K562 (cell line): ENCODE measurements at regions not wholly inside any gene's neighbourhood (a gene's known extent, or its start where the extent isn't known, plus 50 kb on each side); places are given as distances from the start of the nearest gene placed in this dataset.

Experiments used
- ATAC-seq: fragments of 200-7000 bp; cut with Tn5 transposase; 3 replicates; pipeline ENCODE4 v1.9.1; 2020; ENCODE audit warnings: moderate library complexity
- BruUV-seq: library from RNA; stranded (reverse); fragments of 400-500 nt; replicated peaks from 2 replicates; lab custom pipeline; 2021; lab: Mats Ljungman, UMichigan
- CTCF ChIA-PET: fragments of 300-600 bp; formaldehyde crosslinking; extraction: SDS; loops from one replicate; lab custom pipeline; 2021; ENCODE audit warnings: low intra/inter-chr PET ratio; lab: Yijun Ruan, JAX
- POLR2A ChIA-PET: fragments of 300-600, 350-650 bp; sonication (Branson Sonifier 250); formaldehyde crosslinking; extraction: SDS; loops from one replicate; lab custom pipeline; 2021; ENCODE audit warnings: antibody characterized with exemption, inconsistent platforms; lab: Yijun Ruan, JAX
- DNase-seq, 4 experiments: peaks; one replicate each; pipeline versions ENCODE4 v3.0.0 to v3.0.0-alpha.2; 2011 to 2018; ENCODE audit warnings: low spot score in 3 of 4, mixed read lengths in 3 of 4; ENCODE audit errors: extremely low read depth in 1 of 4
- FAIRE-seq: peaks from 2 replicates; lab custom pipeline; 2011; peaks lifted over from hg19 to GRCh38; lab: Jason Lieb, UNC
- H2AFZ ChIP-seq: 2 replicates; pipeline ENCODE4 v1.6.0; 2011; ENCODE audit warnings: low read depth, low read length, control low read depth, inconsistent platforms
- H3K27ac ChIP-seq: fragments of 200-600 bp; 3 replicates; pipeline ENCODE4 v1.8.0; 2011; ENCODE audit warnings: low read depth, mild to moderate bottlenecking, control low read depth, inconsistent platforms, low read length, moderate library complexity, mixed read lengths; ENCODE audit errors: extremely low read depth
- H3K27me3 ChIP-seq, 2 experiments: fragments of 300-600 bp in 1 of 2; 2 replicates in 1 of 2; 3 replicates in 1 of 2; pipeline versions ENCODE4 v1.6.0 to v1.8.0; 2011; ENCODE audit warnings: inconsistent platforms in 2 of 2, low read length in 2 of 2, mild to moderate bottlenecking in 1 of 2, mixed read lengths in 1 of 2, moderate library complexity in 1 of 2; ENCODE audit not compliant: control insufficient read depth in 2 of 2, insufficient read depth in 2 of 2
- H3K36me3 ChIP-seq: fragments of 300-600 bp; 3 replicates; pipeline ENCODE4 v1.8.0; 2011; ENCODE audit warnings: mild to moderate bottlenecking, low read length, inconsistent platforms; ENCODE audit not compliant: control insufficient read depth, insufficient read depth
- H3K4me1 ChIP-seq, 2 experiments: fragments of 200-600 bp in 1 of 2; replicated peaks in 1 of 2; 2 replicates in 1 of 2; 3 replicates in 1 of 2; pipeline versions ENCODE4 v1.5.1 to v1.8.0; 2011; ENCODE audit warnings: inconsistent platforms in 2 of 2, low read length in 2 of 2, mild to moderate bottlenecking in 1 of 2, mixed read lengths in 1 of 2, moderate library complexity in 1 of 2; ENCODE audit not compliant: control insufficient read depth in 2 of 2, insufficient read depth in 2 of 2
- H3K4me2 ChIP-seq: 2 replicates; pipeline ENCODE4 v1.6.1; 2011; ENCODE audit warnings: low read length, control low read depth, inconsistent platforms, mixed read lengths; ENCODE audit not compliant: insufficient read depth
- H3K4me3 ChIP-seq: fragments of 200-600 bp; sonication (generic), shearing (Covaris generic); 2 replicates; pipeline ENCODE4 v1.5.1; 2016; ENCODE audit warnings: control low read depth, inconsistent platforms
- H3K79me2 ChIP-seq: fragments of 200-600 bp; 3 replicates; pipeline ENCODE4 v1.8.0; 2011; ENCODE audit warnings: low read length, inconsistent platforms; ENCODE audit not compliant: control insufficient read depth, insufficient read depth
- H3K9ac ChIP-seq, 2 experiments: 2 replicates each; pipeline versions ENCODE4 v1.6.0 to v1.6.1; 2011; ENCODE audit warnings: low read depth in 2 of 2, low read length in 2 of 2, control low read depth in 1 of 2, inconsistent platforms in 1 of 2, mild to moderate bottlenecking in 1 of 2, mixed read lengths in 1 of 2; ENCODE audit not compliant: insufficient read depth in 1 of 2
- H3K9me1 ChIP-seq: one replicate; pipeline ENCODE4 v1.6.0; 2011; ENCODE audit warnings: inconsistent platforms, mild to moderate bottlenecking, low read length, moderate library complexity; ENCODE audit not compliant: control insufficient read depth, insufficient read depth
- H3K9me3 ChIP-seq: replicated peaks from 2 replicates; pipeline ENCODE4 v1.5.1; 2011; ENCODE audit warnings: low read depth, low read length, inconsistent platforms; ENCODE audit not compliant: control insufficient read depth, insufficient read depth
- H4K20me1 ChIP-seq: replicated peaks from 2 replicates; pipeline ENCODE4 v1.6.1; 2011; ENCODE audit warnings: low read length, inconsistent platforms, mixed read lengths; ENCODE audit not compliant: control insufficient read depth, insufficient read depth
- EHMT2 ChIP-seq: fragments of 450-650 bp; IDR thresholded peaks from 2 replicates; pipeline ENCODE4 v1.6.1; 2018; ENCODE audit warnings: antibody characterized with exemption
- MAZ ChIP-seq, 2 experiments: fragments of 450-650 bp in 1 of 2; sonication (generic) in 1 of 2; formaldehyde crosslinking; IDR thresholded peaks in 1 of 2; conservative IDR thresholded peaks in 1 of 2; 2 replicates each; pipeline versions ENCODE4 v1.4.0 to v1.5.0; 2020; ENCODE audit warnings: mild to moderate bottlenecking in 1 of 2, missing genetic modification reagents in 1 of 2
- MBD2 ChIP-seq: sonication (generic); IDR thresholded peaks from 2 replicates; pipeline ENCODE4 v1.6.1; 2016; ENCODE audit warnings: low read depth, borderline replicate concordance
- MIER1 ChIP-seq: fragments of 450-650 bp; IDR thresholded peaks from 2 replicates; pipeline ENCODE4 v1.6.1; 2016; ENCODE audit warnings: antibody characterized with exemption, mild to moderate bottlenecking, low read depth
- NR2F6 ChIP-seq: fragments of 450-650 bp; formaldehyde crosslinking; IDR thresholded peaks from 2 replicates; pipeline ENCODE4 v1.4.0; 2020; ENCODE audit warnings: mild to moderate bottlenecking
- POLR2A ChIP-seq: fragments of 450-650 bp; conservative IDR thresholded peaks from 2 replicates; pipeline ENCODE4 v1.6.1; 2016
- TAF1 ChIP-seq: IDR thresholded peaks from 2 replicates; pipeline ENCODE4 v1.6.1; 2011; ENCODE audit warnings: mild to moderate bottlenecking, low read length, moderate library complexity; ENCODE audit not compliant: insufficient read depth, control insufficient read depth, severe bottlenecking; ENCODE audit errors: extremely low read depth
- ZEB2 ChIP-seq: fragments of 450-650 bp; IDR thresholded peaks from 2 replicates; pipeline ENCODE4 v1.6.1; 2016
- ZNF121 ChIP-seq: sonication (generic); formaldehyde crosslinking; conservative IDR thresholded peaks from 2 replicates; pipeline ENCODE4 v1.8.0; 2022; ENCODE audit warnings: missing genetic modification reagents
- ZNF347 ChIP-seq: fragments of 450-650 bp; formaldehyde crosslinking; IDR thresholded peaks from 2 replicates; pipeline ENCODE4 v1.4.0; 2020; ENCODE audit warnings: low read depth, mild to moderate bottlenecking, moderate library complexity
- WGBS: fragments of 100-300 bp; shearing (Covaris generic); methylation state at CpG from one replicate; pipeline ENCODE4 v1.1.6; 2016; ENCODE audit warnings: low coverage, mixed read lengths; ENCODE audit not compliant: insufficient coverage; ENCODE audit errors: missing lambda C conversion rate; 5-methylcytosine and 5-hydroxymethylcytosine counted together
- in situ Hi-C: fragments of 300-500 bp; cut with MboI; formaldehyde crosslinking; loops from 4 replicates; pipeline ENCODE4 v1.15.0; 2018; ENCODE audit warnings: inconsistent platforms, mixed read lengths
- intact Hi-C: fragments of 100-400 bp; cut with micrococcal nuclease; formaldehyde crosslinking; loops from 2 replicates; pipeline ENCODE4 v1.14.2; 2022
- TF ChIP-seq, protein P1 (sequence below): fragments of 450-650 bp; IDR thresholded peaks from 2 replicates; pipeline ENCODE4 v1.6.1; 2018; ENCODE audit warnings: mild to moderate bottlenecking, low read depth; ENCODE audit not compliant: partially characterized antibody
- TF ChIP-seq, protein P2 (sequence below): fragments of 250-450 bp; sonication (Bioruptor Pico); IDR thresholded peaks from 2 replicates; pipeline ENCODE4 v1.4.0; 2020
- TF ChIP-seq, protein P3 (sequence below): fragments of 450-650 bp; formaldehyde crosslinking; IDR thresholded peaks from 2 replicates; pipeline ENCODE4 v1.4.0; 2020; ENCODE audit warnings: mild to moderate bottlenecking, mixed read lengths

DNA sequence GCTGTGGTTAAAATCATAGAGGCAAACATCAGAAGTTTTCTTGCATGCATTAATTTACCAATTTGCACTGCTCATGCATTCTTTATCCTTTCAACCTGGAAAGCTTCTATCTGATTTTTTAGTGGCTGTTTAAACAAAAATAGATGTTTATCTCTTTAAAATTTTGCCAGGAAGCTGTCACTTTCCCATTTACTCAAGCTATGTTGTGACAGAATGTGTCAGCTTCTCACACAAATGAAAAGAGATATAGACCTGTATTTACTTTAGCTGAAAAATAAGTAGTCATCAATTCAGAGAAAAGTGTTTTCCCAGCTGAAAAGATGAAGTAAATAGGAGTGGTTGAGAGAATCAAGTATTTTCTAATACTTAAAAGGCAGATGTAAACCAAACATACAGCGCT lies 872.8 kb downstream of the DACH1 start:
- no peak for FAIRE-seq
- intact Hi-C loops (no loop called here), in situ Hi-C loops (no loop called here)
- no peaks in the 10 kb centered on the region for H3K9me1 ChIP-seq
- H3K4me3 ChIP-seq: no peak overlapping the region
- ATAC-seq: no peak
- ChIA-PET CTCF (no interaction called here), POLR2A (no interaction called here)
- H2AFZ ChIP-seq: no peak overlapping the region
- no peaks in the 10 kb centered on the region for H3K79me2 ChIP-seq
- no peak overlapping the region for H3K4me2 ChIP-seq
- H3K27ac ChIP-seq: no peak overlapping the region
- no peaks in the 10 kb centered on the region for H3K9me3 ChIP-seq
- WGBS: 0% methylated on average over 1 of the region's 1 CpG
- H3K4me1 ChIP-seq: no peaks in the 10 kb centered on the region
- BruUV-seq: no TSS peak
- no peak for DNase-seq
- TF ChIP-seq ZEB2 (no peak), MBD2 (no peak), ZNF121 (no peak), ZNF347 (CRISPR knock-in tag) (no peak), POLR2A (no peak), MIER1 (no peak), TAF1 (no peak), MAZ (CRISPR knock-in tag; conservative IDR thresholded peaks at IDR 0.05 in 1 of 2, IDR thresholded peaks at IDR 0.05 in 1 of 2) (no peak), NR2F6 (CRISPR knock-in tag) (no peak), EHMT2 (no peak)
- TF ChIP-seq, protein P1, sequence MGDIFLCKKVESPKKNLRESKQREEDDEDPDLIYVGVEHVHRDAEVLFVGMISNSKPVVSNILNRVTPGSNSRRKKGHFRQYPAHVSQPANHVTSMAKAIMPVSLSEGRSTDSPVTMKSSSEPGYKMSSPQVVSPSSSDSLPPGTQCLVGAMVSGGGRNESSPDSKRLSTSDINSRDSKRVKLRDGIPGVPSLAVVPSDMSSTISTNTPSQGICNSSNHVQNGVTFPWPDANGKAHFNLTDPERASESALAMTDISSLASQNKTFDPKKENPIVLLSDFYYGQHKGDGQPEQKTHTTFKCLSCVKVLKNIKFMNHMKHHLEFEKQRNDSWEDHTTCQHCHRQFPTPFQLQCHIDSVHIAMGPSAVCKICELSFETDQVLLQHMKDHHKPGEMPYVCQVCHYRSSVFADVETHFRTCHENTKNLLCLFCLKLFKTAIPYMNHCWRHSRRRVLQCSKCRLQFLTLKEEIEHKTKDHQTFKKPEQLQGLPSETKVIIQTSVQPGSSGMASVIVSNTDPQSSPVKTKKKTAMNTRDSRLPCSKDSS: no peak
- TF ChIP-seq, protein P2, sequence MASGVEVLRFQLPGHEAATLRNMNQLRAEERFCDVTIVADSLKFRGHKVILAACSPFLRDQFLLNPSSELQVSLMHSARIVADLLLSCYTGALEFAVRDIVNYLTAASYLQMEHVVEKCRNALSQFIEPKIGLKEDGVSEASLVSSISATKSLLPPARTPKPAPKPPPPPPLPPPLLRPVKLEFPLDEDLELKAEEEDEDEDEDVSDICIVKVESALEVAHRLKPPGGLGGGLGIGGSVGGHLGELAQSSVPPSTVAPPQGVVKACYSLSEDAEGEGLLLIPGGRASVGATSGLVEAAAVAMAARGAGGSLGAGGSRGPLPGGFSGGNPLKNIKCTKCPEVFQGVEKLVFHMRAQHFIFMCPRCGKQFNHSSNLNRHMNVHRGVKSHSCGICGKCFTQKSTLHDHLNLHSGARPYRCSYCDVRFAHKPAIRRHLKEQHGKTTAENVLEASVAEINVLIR (CRISPR knock-in tag): no peak
- TF ChIP-seq, protein P3, sequence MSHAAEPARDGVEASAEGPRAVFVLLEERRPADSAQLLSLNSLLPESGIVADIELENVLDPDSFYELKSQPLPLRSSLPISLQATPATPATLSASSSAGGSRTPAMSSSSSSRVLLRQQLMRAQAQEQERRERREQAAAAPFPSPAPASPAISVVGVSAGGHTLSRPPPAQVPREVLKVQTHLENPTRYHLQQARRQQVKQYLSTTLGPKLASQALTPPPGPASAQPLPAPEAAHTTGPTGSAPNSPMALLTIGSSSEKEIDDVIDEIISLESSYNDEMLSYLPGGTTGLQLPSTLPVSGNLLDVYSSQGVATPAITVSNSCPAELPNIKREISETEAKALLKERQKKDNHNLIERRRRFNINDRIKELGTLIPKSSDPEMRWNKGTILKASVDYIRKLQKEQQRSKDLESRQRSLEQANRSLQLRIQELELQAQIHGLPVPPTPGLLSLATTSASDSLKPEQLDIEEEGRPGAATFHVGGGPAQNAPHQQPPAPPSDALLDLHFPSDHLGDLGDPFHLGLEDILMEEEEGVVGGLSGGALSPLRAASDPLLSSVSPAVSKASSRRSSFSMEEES (CRISPR knock-in tag): no peak
- no peaks in the 10 kb centered on the region for H3K36me3 ChIP-seq
- H3K9ac ChIP-seq: no peak overlapping the region
- no peaks in the 10 kb centered on the region for H3K27me3 ChIP-seq
- H4K20me1 ChIP-seq: no peaks in the 10 kb centered on the region
